H1 (cell line): ENCODE measurements at regions not wholly inside any gene's neighbourhood (a gene's known extent, or its start where the extent isn't known, plus 50 kb on each side); places are given as distances from the start of the nearest gene placed in this dataset.

Source experiments
- CTCF ChIA-PET: fragments of 300-600 bp; sonication (Branson Sonifier 250); formaldehyde crosslinking; loops from one replicate; lab custom pipeline; 2021; ENCODE audit not compliant: partially characterized antibody; lab: Charles Lee
- POLR2A ChIA-PET: fragments of 300-600 bp; sonication (Branson Sonifier 250); formaldehyde crosslinking; loops from one replicate; lab custom pipeline; 2021; ENCODE audit warnings: inconsistent platforms; ENCODE audit not compliant: partially characterized antibody; lab: Charles Lee
- DNase-seq, 2 experiments: peaks; one replicate each; pipeline versions ENCODE4 v3.0.0 to v3.0.0-alpha.2; 2010 to 2022; ENCODE audit warnings: low spot score in 2 of 2, low read depth in 1 of 2, mixed read lengths in 1 of 2
- FAIRE-seq: peaks from 2 replicates; lab custom pipeline; 2011; peaks lifted over from hg19 to GRCh38; lab: Jason Lieb, UNC
- H2AFZ ChIP-seq: 2 replicates; pipeline ENCODE4 v1.8.1; 2012; ENCODE audit warnings: low read length, inconsistent platforms
- H2AK5ac ChIP-seq: 2 replicates; pipeline ENCODE4 v1.6.1; 2013; ENCODE audit warnings: low read depth, low read length
- H2BK120ac ChIP-seq: replicated peaks from 2 replicates; pipeline ENCODE3; 2013; ENCODE audit warnings: low read depth, low read length, inconsistent platforms
- H2BK12ac ChIP-seq: 2 replicates; pipeline ENCODE4 v1.6.1; 2013; ENCODE audit warnings: low read depth, low read length
- H2BK15ac ChIP-seq: 2 replicates; pipeline ENCODE4 v1.6.1; 2013; ENCODE audit warnings: low read length
- H2BK20ac ChIP-seq: 2 replicates; pipeline ENCODE4 v1.6.1; 2013; ENCODE audit warnings: low read length
- H2BK5ac ChIP-seq: 2 replicates; pipeline ENCODE4 v1.6.1; 2013; ENCODE audit warnings: low read depth, low read length
- H3K14ac ChIP-seq: 2 replicates; pipeline ENCODE4 v1.6.1; 2013; ENCODE audit warnings: inconsistent platforms; ENCODE audit not compliant: insufficient read length
- H3K18ac ChIP-seq: 2 replicates; pipeline ENCODE4 v1.6.1; 2013; ENCODE audit warnings: low read length; ENCODE audit errors: extremely low read depth
- H3K23ac ChIP-seq: 2 replicates; pipeline ENCODE4 v1.6.1; 2013; ENCODE audit warnings: inconsistent platforms; ENCODE audit not compliant: insufficient read length
- H3K23me2 ChIP-seq: 2 replicates; pipeline ENCODE4 v1.6.1; 2013; ENCODE audit warnings: low read depth, low read length
- H3K27ac ChIP-seq: 2 replicates; pipeline ENCODE4 v1.6.1; 2011; ENCODE audit warnings: low read depth, low read length, inconsistent platforms
- H3K27me3 ChIP-seq, 4 experiments: replicated peaks in 1 of 4; 1 replicate in 1 of 4; 2 replicates in 3 of 4; pipeline versions ENCODE4 v1.6.1 to v1.8.1; 2011 to 2013; ENCODE audit warnings: low read length in 3 of 4, mild to moderate bottlenecking in 3 of 4, inconsistent platforms in 2 of 4, mixed read lengths in 2 of 4, moderate library complexity in 1 of 4; ENCODE audit not compliant: control insufficient read depth in 3 of 4, insufficient read depth in 3 of 4; ENCODE audit errors: extremely low read depth in 1 of 4
- H3K36me3 ChIP-seq, 4 experiments: 2 replicates each; pipeline versions ENCODE4 v1.6.1 to v1.8.1; 2011 to 2013; ENCODE audit warnings: mild to moderate bottlenecking in 4 of 4, low read length in 3 of 4, moderate library complexity in 2 of 4, control low read depth in 1 of 4, inconsistent platforms in 1 of 4; ENCODE audit not compliant: insufficient read depth in 4 of 4, control insufficient read depth in 2 of 4
- H3K4ac ChIP-seq: replicated peaks from 2 replicates; pipeline ENCODE3; 2013; ENCODE audit warnings: low read length, low read depth, mixed read lengths, inconsistent platforms; ENCODE audit not compliant: insufficient read length
- H3K4me1 ChIP-seq, 4 experiments: replicated peaks in 1 of 4; 1 replicate in 1 of 4; 2 replicates in 3 of 4; pipeline versions ENCODE4 v1.6.1 to v1.8.1; 2011 to 2013; ENCODE audit warnings: low read length in 3 of 4, inconsistent platforms in 2 of 4, mixed read lengths in 1 of 4; ENCODE audit not compliant: insufficient read depth in 4 of 4, control insufficient read depth in 3 of 4
- H3K4me2 ChIP-seq, 2 experiments: 2 replicates each; pipeline versions ENCODE4 v1.6.1 to v1.8.1; 2011 to 2013; ENCODE audit warnings: low read depth in 2 of 2, low read length in 2 of 2, control low read depth in 1 of 2, inconsistent platforms in 1 of 2, mild to moderate bottlenecking in 1 of 2; ENCODE audit not compliant: insufficient read depth in 1 of 2
- H3K4me3 ChIP-seq, 4 experiments: fragments of 200-600, 300-600 bp in 1 of 4; sonication (generic), shearing (Covaris generic), sonication (Bioruptor Twin) in 1 of 4; 2 replicates each; pipeline versions ENCODE4 v1.5.1 to v1.8.1; 2011 to 2016; ENCODE audit warnings: low read length in 4 of 4, low read depth in 3 of 4, control low read depth in 2 of 4, inconsistent platforms in 2 of 4, mild to moderate bottlenecking in 2 of 4, mixed read lengths in 1 of 4, moderate library complexity in 1 of 4; ENCODE audit not compliant: insufficient read depth in 2 of 4; ENCODE audit errors: extremely low read depth in 1 of 4
- H3K56ac ChIP-seq: replicated peaks from 2 replicates; pipeline ENCODE3; 2013; ENCODE audit warnings: low read depth, mild to moderate bottlenecking, mixed read lengths, low read length, inconsistent platforms; ENCODE audit not compliant: insufficient read length
- H3K79me1 ChIP-seq: 2 replicates; pipeline ENCODE4 v1.6.1; 2013; ENCODE audit warnings: low read depth, low read length, control low read depth
- H3K79me2 ChIP-seq, 2 experiments: 2 replicates each; pipeline versions ENCODE4 v1.6.1 to v1.8.1; 2012 to 2013; ENCODE audit warnings: low read length in 2 of 2, mild to moderate bottlenecking in 2 of 2, inconsistent platforms in 1 of 2; ENCODE audit not compliant: insufficient read depth in 2 of 2, control insufficient read depth in 1 of 2
- H3K9ac ChIP-seq, 4 experiments: replicated peaks in 1 of 4; 1 replicate in 1 of 4; 2 replicates in 3 of 4; pipeline versions ENCODE4 v1.6.1 to v1.8.1; 2011 to 2013; ENCODE audit warnings: low read depth in 3 of 4, low read length in 3 of 4, control low read depth in 2 of 4, mild to moderate bottlenecking in 2 of 4, moderate library complexity in 2 of 4, inconsistent platforms in 1 of 4; ENCODE audit errors: extremely low read depth in 1 of 4
- H3K9me3 ChIP-seq, 2 experiments: 2 replicates each; pipeline versions ENCODE4 v1.6.1 to v1.8.1; 2012 to 2013; ENCODE audit warnings: mild to moderate bottlenecking in 2 of 2, moderate library complexity in 2 of 2, control low read depth in 1 of 2, inconsistent platforms in 1 of 2, low read depth in 1 of 2, low read length in 1 of 2, mixed read lengths in 1 of 2; ENCODE audit not compliant: insufficient read depth in 2 of 2
- H4K20me1 ChIP-seq, 2 experiments: replicated peaks in 1 of 2; 2 replicates each; pipeline versions ENCODE3 to v1.8.1; 2011 to 2013; ENCODE audit warnings: inconsistent platforms in 2 of 2, low read length in 2 of 2, mild to moderate bottlenecking in 1 of 2; ENCODE audit not compliant: insufficient read depth in 2 of 2, control insufficient read depth in 1 of 2
- H4K5ac ChIP-seq: 2 replicates; pipeline ENCODE4 v1.6.1; 2013; ENCODE audit warnings: low read length, low read depth, mixed read lengths, inconsistent platforms; ENCODE audit not compliant: insufficient read length
- H4K8ac ChIP-seq: 2 replicates; pipeline ENCODE4 v1.8.0; 2013; ENCODE audit warnings: mild to moderate bottlenecking, moderate library complexity, low read length, inconsistent platforms; ENCODE audit not compliant: insufficient read depth; ENCODE audit errors: extremely low read depth
- H4K91ac ChIP-seq: replicated peaks from 2 replicates; pipeline ENCODE3; 2013; ENCODE audit warnings: low read length, mixed read lengths, inconsistent platforms; ENCODE audit not compliant: insufficient read length
- ATF3 ChIP-seq: IDR thresholded peaks from 2 replicates; pipeline ENCODE4 v1.6.1; 2011; ENCODE audit warnings: low read depth, mild to moderate bottlenecking, low read length; ENCODE audit not compliant: insufficient read depth
- BCL11A ChIP-seq, 2 experiments: IDR thresholded peaks; one replicate each; pipeline ENCODE4 v1.6.1; 2011; ENCODE audit warnings: low read depth in 2 of 2, low read length in 2 of 2, mild to moderate bottlenecking in 2 of 2
- CBX5 ChIP-seq: fragments of 300-800, 300-1000 bp; sonication (generic); IDR thresholded peaks from 2 replicates; pipeline ENCODE4 v1.7.1; 2016; ENCODE audit warnings: antibody characterized with exemption, low read length, low read depth
- EGR1 ChIP-seq: IDR thresholded peaks from 2 replicates; pipeline ENCODE4 v1.6.1; 2011; ENCODE audit warnings: low read depth, low read length, borderline replicate concordance
- GABPA ChIP-seq: IDR thresholded peaks from 2 replicates; pipeline ENCODE4 v1.6.1; 2011; ENCODE audit warnings: mild to moderate bottlenecking, low read length, moderate library complexity, borderline replicate concordance; ENCODE audit not compliant: insufficient read depth
- HDAC6 ChIP-seq: IDR thresholded peaks from one replicate; pipeline ENCODE4 v1.7.1; 2012; ENCODE audit warnings: low read depth, mild to moderate bottlenecking, inconsistent platforms, low read length, moderate library complexity
- JUN ChIP-seq: IDR thresholded peaks from 2 replicates; pipeline ENCODE4 v1.6.1; 2011; ENCODE audit warnings: low read depth, mild to moderate bottlenecking, improper control_type of control experiment, low read length
- KDM4A ChIP-seq: IDR thresholded peaks from one replicate; pipeline ENCODE4 v1.7.1; 2012; ENCODE audit warnings: low read depth, mild to moderate bottlenecking, moderate library complexity, low read length, inconsistent platforms; ENCODE audit not compliant: severe bottlenecking
- SIN3A ChIP-seq, 2 experiments: IDR thresholded peaks in 1 of 2; conservative IDR thresholded peaks in 1 of 2; 2 replicates each; pipeline ENCODE4 v1.6.1; 2011 to 2012; ENCODE audit warnings: low read length in 2 of 2, improper control_type of control experiment in 1 of 2, low read depth in 1 of 2, mild to moderate bottlenecking in 1 of 2
- TBP ChIP-seq: IDR thresholded peaks from 2 replicates; pipeline ENCODE4 v1.6.1; 2011; ENCODE audit warnings: low read depth, low read length, improper control_type of control experiment
- TF ChIP-seq, protein P1 (sequence below): IDR thresholded peaks from 2 replicates; pipeline ENCODE4 v1.6.1; 2011; ENCODE audit warnings: low read length, improper control_type of control experiment
- TF ChIP-seq, protein P2 (sequence below): IDR thresholded peaks from 2 replicates; pipeline ENCODE4 v1.6.1; 2012; ENCODE audit warnings: inconsistent platforms
- TF ChIP-seq, protein P3 (sequence below): IDR thresholded peaks from 2 replicates; pipeline ENCODE4 v1.6.1; 2012; ENCODE audit warnings: inconsistent platforms

DNA sequence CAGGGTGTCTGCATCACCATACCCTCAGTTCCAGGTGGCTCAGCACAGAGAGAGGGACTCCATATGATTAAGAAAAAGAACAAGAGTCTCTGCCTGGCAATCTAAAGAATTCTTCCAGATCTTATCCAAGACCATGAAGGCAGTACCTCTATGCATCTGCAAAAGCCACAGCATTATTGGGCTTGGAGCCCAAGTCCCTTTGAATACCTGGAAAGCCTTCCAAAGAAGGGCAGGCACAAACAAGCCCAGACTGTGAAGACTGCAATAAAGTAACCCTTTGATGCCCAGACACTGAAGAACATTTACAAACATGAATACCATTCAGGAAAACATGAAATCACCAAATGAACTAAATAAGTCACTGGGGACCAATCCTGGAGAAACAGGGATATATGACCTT is 60.9 kb upstream of the DIPK2A start:
- no peaks in the 10 kb centered on the region for H3K23me2 ChIP-seq
- no peak overlapping the region for H3K23ac ChIP-seq
- H2AFZ ChIP-seq, result no peak overlapping the region
- no peak overlapping the region for H3K56ac ChIP-seq
- no peak overlapping the region for H2BK20ac ChIP-seq
- H3K14ac ChIP-seq, result no peak overlapping the region
- FAIRE-seq, result no peak
- H3K4ac ChIP-seq, result no peak overlapping the region
- H3K79me1 ChIP-seq, result no peaks in the 10 kb centered on the region
- no peak overlapping the region for H2AK5ac ChIP-seq
- no peak overlapping the region for H3K9ac ChIP-seq
- no peaks in the 10 kb centered on the region for H3K9me3 ChIP-seq
- no peaks in the 10 kb centered on the region for H3K4me1 ChIP-seq
- no peak overlapping the region for H3K4me2 ChIP-seq
- no peaks in the 10 kb centered on the region for H4K20me1 ChIP-seq
- no peak overlapping the region for H3K4me3 ChIP-seq
- H3K79me2 ChIP-seq, result no peaks in the 10 kb centered on the region
- no peak overlapping the region for H4K8ac ChIP-seq
- H2BK120ac ChIP-seq, result no peak overlapping the region
- CTCF ChIA-PET, result interaction anchor here (0.8 kb wide), 1 partner anchor 25 kb away, joined by 3 read pairs; no protein-coding TSS in a partner anchor
- no peak overlapping the region for H2BK15ac ChIP-seq
- no peak overlapping the region for H2BK12ac ChIP-seq
- POLR2A ChIA-PET, result no interaction called here
- no peak overlapping the region for H3K18ac ChIP-seq
- no peak for DNase-seq
- H4K91ac ChIP-seq, result no peak overlapping the region
- H3K36me3 ChIP-seq, result no peaks in the 10 kb centered on the region; a peak in 1 of 8 replicates
- no peak overlapping the region for H3K27ac ChIP-seq
- no peak overlapping the region for H4K5ac ChIP-seq
- H3K27me3 ChIP-seq, result no peaks in the 10 kb centered on the region
- H2BK5ac ChIP-seq, result no peak overlapping the region
- TF ChIP-seq GABPA (no peak), JUN (no peak), ATF3 (no peak), SIN3A (conservative IDR thresholded peaks at IDR 0.05 in 1 of 2, IDR thresholded peaks at IDR 0.05 in 1 of 2; ENCODE audit: low read depth in 1 of 2, low read length in 2 of 2) (no peak), EGR1 (no peak), KDM4A (no peak), HDAC6 (no peak), BCL11A (IDR thresholded peaks at IDR 0.05; ENCODE audit: low read depth in 2 of 2, low read length in 2 of 2) (no peak), TBP (no peak), CBX5 (no peak)
- TF ChIP-seq, protein P1, sequence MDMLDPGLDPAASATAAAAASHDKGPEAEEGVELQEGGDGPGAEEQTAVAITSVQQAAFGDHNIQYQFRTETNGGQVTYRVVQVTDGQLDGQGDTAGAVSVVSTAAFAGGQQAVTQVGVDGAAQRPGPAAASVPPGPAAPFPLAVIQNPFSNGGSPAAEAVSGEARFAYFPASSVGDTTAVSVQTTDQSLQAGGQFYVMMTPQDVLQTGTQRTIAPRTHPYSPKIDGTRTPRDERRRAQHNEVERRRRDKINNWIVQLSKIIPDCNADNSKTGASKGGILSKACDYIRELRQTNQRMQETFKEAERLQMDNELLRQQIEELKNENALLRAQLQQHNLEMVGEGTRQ, result no peak
- TF ChIP-seq, protein P2, sequence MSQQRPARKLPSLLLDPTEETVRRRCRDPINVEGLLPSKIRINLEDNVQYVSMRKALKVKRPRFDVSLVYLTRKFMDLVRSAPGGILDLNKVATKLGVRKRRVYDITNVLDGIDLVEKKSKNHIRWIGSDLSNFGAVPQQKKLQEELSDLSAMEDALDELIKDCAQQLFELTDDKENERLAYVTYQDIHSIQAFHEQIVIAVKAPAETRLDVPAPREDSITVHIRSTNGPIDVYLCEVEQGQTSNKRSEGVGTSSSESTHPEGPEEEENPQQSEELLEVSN, result no peak
- TF ChIP-seq, protein P3, sequence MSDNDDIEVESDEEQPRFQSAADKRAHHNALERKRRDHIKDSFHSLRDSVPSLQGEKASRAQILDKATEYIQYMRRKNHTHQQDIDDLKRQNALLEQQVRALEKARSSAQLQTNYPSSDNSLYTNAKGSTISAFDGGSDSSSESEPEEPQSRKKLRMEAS, result no peak
